Kidney (tissue), 13 donors: ENCODE measurements at regions not wholly inside any gene's neighbourhood (a gene's known extent, or its start where the extent isn't known, plus 50 kb on each side); places are given as distances from the start of the nearest gene placed in this dataset.

Experiments
- DNase-seq, 5 donors: peaks; one replicate each; pipeline ENCODE4 v3.0.0-alpha.2; 2013 to 2020
- FAIRE-seq: peaks from 2 replicates; lab custom pipeline; 2012; peaks lifted over from hg19 to GRCh38; lab: Jason Lieb, UNC
- H3K27ac ChIP-seq, 2 donors: one replicate each; pipeline ENCODE4 v1.7.0; 2013; ENCODE audit warnings: low read depth in 2 of 2, low read length in 2 of 2, inconsistent platforms in 1 of 2
- H3K27me3 ChIP-seq: one replicate; pipeline ENCODE4 v1.7.1; 2013; ENCODE audit warnings: low read length, inconsistent platforms; ENCODE audit not compliant: control insufficient read depth, insufficient read depth
- H3K36me3 ChIP-seq, 3 donors: one replicate each; pipeline versions ENCODE4 v1.7.0 to v1.7.1; 2013; ENCODE audit warnings: low read length in 3 of 3, control low read depth in 1 of 3, inconsistent platforms in 1 of 3; ENCODE audit not compliant: insufficient read depth in 3 of 3, control insufficient read depth in 2 of 3
- H3K4me1 ChIP-seq, 3 donors: one replicate each; pipeline versions ENCODE4 v1.7.0 to v1.7.1; 2013; ENCODE audit warnings: low read length in 3 of 3, inconsistent platforms in 1 of 3, low read depth in 1 of 3; ENCODE audit not compliant: control insufficient read depth in 2 of 3, insufficient read depth in 2 of 3
- H3K4me3 ChIP-seq, 3 donors: one replicate each; pipeline versions ENCODE4 v1.7.0 to v1.8.1; 2013; ENCODE audit warnings: low read length in 3 of 3, control low read depth in 1 of 3, inconsistent platforms in 1 of 3
- H3K9ac ChIP-seq, 3 donors: one replicate each; pipeline versions ENCODE4 v1.7.0 to v1.7.1; 2013; ENCODE audit warnings: low read length in 3 of 3, control low read depth in 1 of 3, inconsistent platforms in 1 of 3
- H3K9me3 ChIP-seq, 3 donors: one replicate each; pipeline versions ENCODE4 v1.7.0 to v1.7.1; 2013; ENCODE audit warnings: low read length in 3 of 3, control low read depth in 1 of 3, inconsistent platforms in 1 of 3; ENCODE audit not compliant: control insufficient read depth in 2 of 3, insufficient read depth in 1 of 3
- intact Hi-C: fragments of 100-400 bp; cut with DNase I; formaldehyde crosslinking; loops from one replicate; pipeline ENCODE4 v1.11.1; 2022
- TF ChIP-seq, protein P1 (sequence below): IDR thresholded peaks from 3 replicates; pipeline ENCODE4 v1.5.1; 2012; ENCODE audit warnings: mild to moderate bottlenecking, moderate library complexity, borderline replicate concordance; ENCODE audit not compliant: insufficient read depth; ENCODE audit errors: extremely low read depth
- donor health status: control.
- donor health status: control.
- donor health status: control.
- donor health status: control.
- donor health status: control.
- donor health status: DM: yes; HTN: yes; CAD: no.
- donor health status: Normal renal cell carcinoma (clear cell type).

DNA sequence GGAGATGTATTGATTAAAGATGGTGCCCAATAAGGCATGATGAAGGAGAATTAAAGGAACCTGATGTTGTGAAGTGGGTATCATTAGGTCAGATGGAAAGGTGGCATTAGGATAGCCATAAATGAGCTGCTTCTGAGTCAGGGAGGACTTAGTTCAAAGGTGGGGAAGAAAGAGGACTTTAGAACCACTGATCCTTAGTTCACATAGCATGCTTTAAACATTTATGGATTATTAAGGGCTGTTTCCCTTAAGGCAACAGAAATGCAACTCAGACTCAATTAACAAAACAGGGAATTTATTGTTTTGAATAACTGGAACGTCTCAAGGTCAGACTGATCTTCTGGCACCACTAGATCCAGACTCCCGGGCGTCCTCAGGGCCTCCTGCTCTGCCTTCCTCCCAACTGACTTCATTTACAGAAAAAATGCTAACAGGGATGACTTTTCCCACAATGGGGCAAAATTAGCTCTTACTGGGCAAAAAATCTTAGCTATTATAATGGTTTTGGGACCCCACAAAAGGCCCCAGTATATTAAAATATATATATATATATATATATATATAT is 1526.0 kb downstream of the TBC1D22A start:
- Histone ChIP-seq H3K4me3 (no peak overlapping the region), H3K36me3 (no peaks in the 10 kb centered on the region), H3K27me3 (no peaks in the 10 kb centered on the region), H3K9me3 (peaks cover 0 to 3% (median 0%) of the 10 kb centered on the region in 3 donors), H3K4me1 (no peaks in the 10 kb centered on the region), H3K9ac (no peak overlapping the region), H3K27ac (no peak overlapping the region)
- intact Hi-C loops = no loop called here
- no peak for DNase-seq
- FAIRE-seq = no peak
- TF ChIP-seq, protein P1, sequence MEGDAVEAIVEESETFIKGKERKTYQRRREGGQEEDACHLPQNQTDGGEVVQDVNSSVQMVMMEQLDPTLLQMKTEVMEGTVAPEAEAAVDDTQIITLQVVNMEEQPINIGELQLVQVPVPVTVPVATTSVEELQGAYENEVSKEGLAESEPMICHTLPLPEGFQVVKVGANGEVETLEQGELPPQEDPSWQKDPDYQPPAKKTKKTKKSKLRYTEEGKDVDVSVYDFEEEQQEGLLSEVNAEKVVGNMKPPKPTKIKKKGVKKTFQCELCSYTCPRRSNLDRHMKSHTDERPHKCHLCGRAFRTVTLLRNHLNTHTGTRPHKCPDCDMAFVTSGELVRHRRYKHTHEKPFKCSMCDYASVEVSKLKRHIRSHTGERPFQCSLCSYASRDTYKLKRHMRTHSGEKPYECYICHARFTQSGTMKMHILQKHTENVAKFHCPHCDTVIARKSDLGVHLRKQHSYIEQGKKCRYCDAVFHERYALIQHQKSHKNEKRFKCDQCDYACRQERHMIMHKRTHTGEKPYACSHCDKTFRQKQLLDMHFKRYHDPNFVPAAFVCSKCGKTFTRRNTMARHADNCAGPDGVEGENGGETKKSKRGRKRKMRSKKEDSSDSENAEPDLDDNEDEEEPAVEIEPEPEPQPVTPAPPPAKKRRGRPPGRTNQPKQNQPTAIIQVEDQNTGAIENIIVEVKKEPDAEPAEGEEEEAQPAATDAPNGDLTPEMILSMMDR = no peak

DNA sequence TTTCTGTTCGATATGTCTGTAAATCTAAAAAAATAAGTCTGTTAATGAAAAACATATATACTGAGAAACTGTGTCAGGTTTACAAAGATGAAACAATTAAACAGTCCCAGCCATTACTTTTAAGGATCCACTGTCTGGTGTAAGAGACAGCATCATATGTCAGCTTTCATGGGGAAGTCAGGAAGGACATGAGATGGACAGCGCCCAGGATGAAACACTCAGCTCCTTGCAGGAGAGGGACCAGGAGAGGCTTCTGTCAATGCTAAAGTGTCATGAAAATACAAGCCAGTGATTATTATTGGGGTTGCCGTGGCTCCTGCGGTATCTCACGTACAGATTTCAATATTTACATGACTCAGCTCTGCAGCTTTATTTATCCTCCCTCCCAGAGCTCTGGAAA is 1524.6 kb downstream of the TBC1D22A start:
- H3K27me3 ChIP-seq = no peaks in the 10 kb centered on the region
- no peak overlapping the region for H3K27ac ChIP-seq
- DNase-seq = no peak
- no peak overlapping the region for H3K4me3 ChIP-seq
- TF ChIP-seq, protein P1 = no peak
- peaks cover 0 to 3% (median 0%) of the 10 kb centered on the region in 3 donors for H3K9me3 ChIP-seq
- H3K36me3 ChIP-seq = no peaks in the 10 kb centered on the region
- H3K4me1 ChIP-seq = no peaks in the 10 kb centered on the region
- no peak overlapping the region for H3K9ac ChIP-seq
- FAIRE-seq = no peak
- intact Hi-C loops = no loop called here

DNA sequence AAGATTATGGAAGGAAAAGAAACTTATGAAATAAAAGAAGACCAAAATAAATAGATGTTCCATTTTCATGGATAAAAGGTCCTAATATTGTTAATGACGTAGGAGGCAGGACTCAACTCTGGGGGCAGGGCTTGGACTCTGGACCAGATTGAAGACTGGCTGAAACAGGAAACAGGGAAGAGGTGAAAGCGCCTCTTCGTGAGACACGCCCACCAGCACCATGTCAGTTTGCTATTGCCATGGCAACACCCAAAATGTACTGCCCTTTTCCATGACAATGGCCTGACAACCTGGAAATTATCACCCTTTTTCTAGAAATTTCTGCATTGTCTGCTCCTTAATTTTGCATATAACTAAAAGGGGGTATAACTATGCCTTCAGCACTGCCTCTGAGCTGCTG is 1522.2 kb downstream of the TBC1D22A start:
- TF ChIP-seq, protein P1 = no peak
- FAIRE-seq = no peak

DNA sequence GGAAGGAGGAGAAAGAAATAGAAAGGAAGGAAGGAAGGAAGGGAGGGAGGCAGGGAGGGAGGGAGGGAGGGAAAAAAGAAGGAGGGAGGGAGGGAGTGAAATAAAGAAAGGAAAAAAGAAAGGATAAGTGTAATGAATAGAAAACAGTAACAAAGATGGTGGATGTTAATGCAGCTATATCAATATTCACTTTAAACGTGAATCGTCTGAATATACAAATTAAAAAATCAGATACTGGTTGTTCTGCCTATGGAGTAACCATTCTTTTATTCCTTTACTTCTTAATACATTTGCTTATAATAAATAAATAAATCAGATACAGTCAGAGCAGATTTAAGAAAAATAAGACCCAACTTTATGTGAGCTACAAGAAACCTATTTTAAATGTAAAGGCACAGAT is 1520.4 kb downstream of the TBC1D22A start:
- no peak overlapping the region for H3K9ac ChIP-seq
- H3K4me1 ChIP-seq = no peaks in the 10 kb centered on the region
- TF ChIP-seq, protein P1 = no peak
- intact Hi-C loops = no loop called here
- H3K36me3 ChIP-seq = no peaks in the 10 kb centered on the region
- H3K4me3 ChIP-seq = no peak overlapping the region
- peaks cover 0 to 3% (median 0%) of the 10 kb centered on the region in 3 donors for H3K9me3 ChIP-seq
- H3K27ac ChIP-seq = no peak overlapping the region
- no peak for FAIRE-seq
- no peak for DNase-seq
- H3K27me3 ChIP-seq = no peaks in the 10 kb centered on the region

More for the DNA sequence above, 1522.2 kb downstream of the TBC1D22A start:
- no peak for DNase-seq
- H3K4me3 ChIP-seq = no peak overlapping the region
- H3K27ac ChIP-seq = no peak overlapping the region
- no peaks in the 10 kb centered on the region for H3K27me3 ChIP-seq
- no peaks in the 10 kb centered on the region for H3K36me3 ChIP-seq
- intact Hi-C loops = no loop called here
- H3K9me3 ChIP-seq = peaks cover 0 to 3% (median 0%) of the 10 kb centered on the region in 3 donors
- no peaks in the 10 kb centered on the region for H3K4me1 ChIP-seq
- no peak overlapping the region for H3K9ac ChIP-seq
